Cerebellar nuclear complex (tissue), 1 donor: ENCODE measurements at regions not wholly inside any gene's neighbourhood (a gene's known extent, or its start where the extent isn't known, plus 50 kb on each side); places are given as distances from the start of the nearest gene placed in this dataset.

ENCODE experiments used
- DNase-seq, 2 experiments: peaks; one replicate each; lab custom pipeline; 2025; lab: John Stamatoyannopoulos, UW

DNA sequence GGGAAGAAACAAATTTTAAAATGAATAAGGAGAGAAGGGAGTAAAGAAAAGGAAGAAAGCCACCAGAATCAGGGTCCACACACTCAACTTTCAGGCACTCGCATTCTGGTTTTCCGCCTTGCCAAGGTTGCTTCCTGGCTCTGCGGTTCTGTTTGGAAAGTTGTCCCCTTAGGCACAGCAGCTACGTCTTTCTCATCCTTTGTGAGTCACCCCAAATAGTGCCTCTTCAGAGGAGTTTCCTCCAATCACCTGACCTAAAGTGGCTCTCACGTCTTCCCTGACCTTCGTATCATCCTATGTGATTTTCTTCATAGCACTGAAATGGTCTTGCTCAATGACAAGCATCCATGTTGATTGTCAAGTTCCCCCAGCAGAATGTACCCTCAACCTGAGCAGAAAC, 99.5 kb upstream of the TMCC3 start:
- no peak for DNase-seq

DNA sequence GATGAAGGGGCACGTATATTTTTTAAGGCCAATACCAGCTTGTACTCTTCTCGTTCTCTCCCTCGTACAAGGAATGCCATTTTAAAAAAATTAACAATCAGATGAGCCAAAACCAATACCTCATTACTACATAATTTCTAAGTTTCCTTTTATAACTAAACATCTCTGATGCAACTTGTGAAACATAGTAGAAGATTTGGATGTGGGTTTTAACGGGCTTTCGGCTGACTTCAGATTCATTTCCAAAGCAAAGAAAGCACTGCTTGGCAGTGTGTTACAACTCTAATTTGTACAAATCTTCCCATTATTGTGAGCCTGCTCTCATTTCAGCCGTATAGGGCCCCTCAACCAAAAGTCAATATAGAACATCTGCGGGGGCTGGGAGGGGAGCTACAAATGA, 99.1 kb upstream of the TMCC3 start:
- no peak for DNase-seq

DNA sequence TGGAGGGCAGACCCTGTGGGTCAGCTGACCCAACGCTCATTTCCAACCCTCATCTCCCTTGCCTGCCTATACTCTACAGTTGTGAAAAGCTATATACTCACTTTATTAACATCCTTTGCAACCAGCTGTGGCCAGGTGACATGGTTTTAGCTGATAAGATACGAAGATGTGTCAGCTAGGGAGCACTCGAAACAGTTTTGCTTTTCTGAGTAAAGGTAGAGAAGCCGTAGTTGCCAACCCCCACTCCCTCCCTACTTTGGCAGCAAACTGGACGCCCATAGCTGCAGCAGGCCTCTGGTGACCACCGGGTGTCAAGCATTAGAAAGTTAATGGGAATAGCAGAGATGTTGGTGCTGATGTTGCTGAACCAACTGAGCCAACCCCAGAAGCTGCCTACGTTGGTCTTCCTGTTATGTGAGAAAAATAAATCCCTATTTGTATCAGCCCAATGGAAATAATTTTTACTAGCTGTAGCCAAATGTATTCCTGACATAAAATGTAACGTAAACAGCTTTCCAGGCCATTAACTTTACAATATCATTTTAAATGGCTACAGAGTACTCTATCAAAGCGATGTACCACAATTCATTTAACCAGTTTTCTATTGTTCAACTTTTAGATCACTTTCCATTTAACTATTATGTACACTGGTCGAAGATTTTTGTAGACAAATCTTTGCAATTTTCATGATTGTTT, 98.5 kb upstream of the TMCC3 start:
- no peak for DNase-seq

DNA sequence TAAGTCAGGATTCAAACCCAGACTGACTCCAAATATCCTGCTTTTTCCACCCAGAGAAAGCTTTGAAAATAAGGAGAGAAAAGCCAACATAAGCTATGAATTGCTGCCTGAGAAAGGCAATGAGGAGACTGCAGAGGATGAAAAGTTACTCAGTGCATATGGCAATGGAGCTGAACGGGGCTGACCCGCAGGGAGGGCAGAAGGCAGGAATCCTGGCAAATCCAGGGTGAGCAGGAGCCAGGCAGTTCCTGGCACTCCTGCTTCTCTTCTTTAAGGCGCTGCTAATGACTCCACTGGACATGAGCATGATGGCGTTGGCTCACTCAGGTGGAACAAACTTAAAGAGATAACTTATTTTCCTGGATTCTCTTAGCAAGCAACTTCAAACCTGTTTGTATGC, 95.2 kb upstream of the TMCC3 start:
- peak; percentile 57 to 75 for DNase-seq

DNA sequence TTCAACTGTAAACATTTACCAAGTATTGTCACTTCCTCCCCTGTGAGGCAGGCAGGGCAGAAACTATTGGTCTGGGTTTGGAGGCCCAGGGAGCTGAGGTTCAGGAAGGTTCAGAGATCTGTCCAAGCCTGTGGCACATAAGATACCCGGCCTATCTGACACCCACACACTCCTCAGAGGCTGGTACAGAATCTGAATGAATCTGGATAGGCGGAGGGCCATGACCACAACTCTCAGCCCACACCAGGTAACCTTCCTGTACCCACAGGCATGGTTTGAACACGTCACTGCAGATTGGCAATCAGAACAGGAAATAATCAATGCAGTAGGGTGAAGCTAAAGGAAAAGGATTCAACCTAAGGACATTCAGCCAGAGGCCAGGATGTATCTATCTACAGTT, 92.8 kb upstream of the TMCC3 start:
- DNase-seq: no peak

DNA sequence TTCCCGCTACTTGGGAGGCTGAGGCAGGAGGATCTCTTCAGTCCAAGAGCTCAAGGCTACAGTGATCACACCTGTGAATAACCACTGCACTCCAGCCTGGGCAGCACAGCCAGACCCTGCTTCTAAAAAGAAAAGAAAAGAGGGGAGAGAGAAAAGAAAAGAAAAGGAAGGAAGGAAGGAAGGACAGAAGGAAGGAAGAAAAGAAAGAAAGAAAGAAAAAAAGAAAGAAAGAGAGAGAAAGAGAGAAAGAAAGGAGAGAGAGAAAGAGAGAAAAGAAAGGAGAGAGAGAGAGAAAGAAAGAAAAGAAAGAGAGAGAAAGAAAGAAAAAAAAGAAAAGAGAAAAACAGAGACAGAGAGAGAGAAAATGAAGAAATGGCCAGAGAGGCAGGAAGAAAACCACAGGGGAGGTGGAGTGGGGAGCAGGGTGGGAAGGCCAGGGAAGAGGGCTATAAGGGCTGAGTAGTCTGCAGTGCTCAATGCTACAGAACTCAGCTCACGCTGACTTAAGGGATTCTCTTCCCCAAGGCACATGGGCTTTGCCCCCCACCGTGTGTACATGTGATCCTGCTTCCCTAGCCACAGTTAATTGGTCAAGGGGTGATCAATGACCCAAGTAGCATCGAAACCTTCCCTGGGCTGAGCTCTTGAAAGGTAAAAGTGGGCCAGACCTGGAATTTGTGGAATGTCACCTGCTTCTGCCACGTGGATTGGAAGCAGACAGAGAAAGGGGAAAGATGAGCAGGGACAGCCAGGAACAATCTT, 90.4 kb upstream of the TMCC3 start:
- DNase-seq: no peak

DNA sequence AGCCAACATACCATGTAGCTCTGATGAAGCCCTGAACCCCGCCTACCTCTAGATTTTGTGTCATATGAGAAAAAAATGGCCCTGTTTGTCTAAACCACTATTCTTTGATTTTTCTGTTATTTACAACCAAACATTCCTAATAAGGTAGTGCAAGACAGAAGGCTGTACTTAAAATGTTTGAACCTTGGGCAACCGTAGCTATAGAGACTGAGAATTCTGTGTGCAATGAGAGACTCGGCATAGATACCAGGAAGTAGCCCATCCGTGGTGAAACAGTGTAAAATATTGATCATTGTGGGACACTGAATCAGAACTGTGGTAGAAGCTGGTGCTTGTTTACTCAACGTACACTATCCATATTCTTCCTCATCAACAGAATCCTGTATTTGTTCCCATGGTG, 86.5 kb upstream of the TMCC3 start:
- DNase-seq: no peak

DNA sequence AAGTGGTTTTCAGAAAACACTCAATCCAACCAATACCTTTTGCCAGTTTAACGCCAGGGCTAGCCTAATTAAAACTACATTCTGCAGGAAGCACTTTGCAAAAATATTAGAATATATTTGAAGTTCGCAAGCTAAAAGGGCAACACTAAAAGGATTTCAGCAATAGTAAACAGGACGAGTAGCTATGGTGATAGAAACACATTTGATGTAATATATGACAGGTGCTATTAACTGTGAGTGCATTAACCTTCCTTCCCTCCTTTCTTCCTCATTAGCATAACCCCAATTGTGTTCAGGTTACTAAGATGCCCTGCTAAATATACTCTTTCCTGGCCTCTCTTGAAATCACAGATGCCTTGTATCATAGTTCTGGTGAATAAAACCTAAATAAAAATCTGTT, 85.6 kb upstream of the TMCC3 start:
- no peak for DNase-seq

DNA sequence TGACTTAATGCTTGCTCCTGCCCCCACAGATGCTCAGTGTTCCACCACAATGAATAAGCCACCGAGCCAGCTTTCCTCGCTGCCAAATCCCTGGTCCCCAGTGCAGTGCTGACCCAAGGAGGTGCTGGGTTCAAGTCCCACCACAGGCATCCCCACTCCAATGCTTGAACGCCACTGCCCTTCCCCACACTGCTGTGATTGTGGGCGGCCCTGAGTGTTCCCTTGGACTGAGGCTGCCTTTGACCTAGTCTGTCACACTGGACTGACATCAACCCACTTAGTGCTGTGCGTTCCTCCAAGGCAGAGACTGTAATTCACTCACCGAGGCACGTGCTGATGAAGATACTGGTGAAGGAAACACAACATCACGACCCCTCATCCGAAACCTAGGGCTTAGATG, 83.4 kb upstream of the TMCC3 start:
- no peak for DNase-seq

DNA sequence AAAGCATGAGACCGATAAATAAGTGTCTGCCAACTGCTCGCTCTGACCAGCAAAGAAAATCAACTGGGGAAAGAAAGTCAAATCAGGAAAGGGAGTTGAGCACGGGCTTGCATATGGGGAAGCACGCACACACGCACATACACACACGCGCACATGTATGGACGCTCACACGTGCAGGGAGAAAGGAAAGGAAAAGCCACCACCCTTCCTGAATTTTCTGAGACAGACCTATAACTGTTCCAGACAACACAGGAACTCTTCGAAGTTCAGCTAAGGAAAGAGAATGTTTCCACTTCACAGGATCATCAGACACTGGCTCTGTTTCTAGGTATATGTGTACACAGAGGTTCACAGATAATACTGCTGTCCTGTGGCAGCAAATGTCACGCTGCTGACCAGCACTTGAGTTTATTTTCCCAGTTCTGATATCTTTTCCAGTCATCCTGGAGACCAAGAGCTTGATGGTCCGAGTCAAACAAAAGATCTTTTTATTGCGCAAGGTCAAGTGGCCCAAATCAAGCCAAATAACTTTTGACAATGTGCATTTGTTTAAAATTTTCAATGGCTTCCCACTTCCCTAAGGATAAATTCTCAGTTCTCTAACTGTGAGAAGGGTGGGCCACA, 82.1 kb upstream of the TMCC3 start:
- DNase-seq: no peak

DNA sequence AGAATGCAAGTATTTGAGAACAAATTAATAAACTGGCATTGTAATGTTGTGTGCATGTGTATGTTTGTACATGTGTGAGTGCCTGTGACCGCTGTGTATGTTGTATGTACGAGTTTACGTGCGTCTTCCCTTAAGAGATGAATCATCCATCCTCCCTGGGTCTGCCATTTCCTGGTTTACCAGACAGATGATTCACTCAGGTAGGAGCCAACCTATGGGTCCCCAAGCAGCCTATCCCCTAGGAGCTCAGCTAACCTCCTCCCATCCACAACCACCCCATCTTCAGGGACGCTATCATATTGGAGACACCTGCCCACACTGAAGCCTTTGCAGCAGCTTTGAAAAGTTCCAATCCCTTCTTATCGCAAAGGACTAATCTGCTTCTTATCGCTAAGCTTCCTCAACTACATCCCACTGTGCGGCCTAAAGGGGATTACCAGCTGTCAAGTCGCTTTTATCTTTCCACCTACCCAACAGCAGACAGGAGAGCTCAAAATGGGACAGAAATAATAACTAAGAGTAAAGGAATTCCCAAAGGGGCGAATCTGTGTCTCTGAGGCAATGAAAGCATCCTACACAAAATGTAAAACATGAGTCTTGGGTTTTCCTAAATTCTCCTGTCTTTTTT, 81.5 kb upstream of the TMCC3 start:
- DNase-seq: no peak

DNA sequence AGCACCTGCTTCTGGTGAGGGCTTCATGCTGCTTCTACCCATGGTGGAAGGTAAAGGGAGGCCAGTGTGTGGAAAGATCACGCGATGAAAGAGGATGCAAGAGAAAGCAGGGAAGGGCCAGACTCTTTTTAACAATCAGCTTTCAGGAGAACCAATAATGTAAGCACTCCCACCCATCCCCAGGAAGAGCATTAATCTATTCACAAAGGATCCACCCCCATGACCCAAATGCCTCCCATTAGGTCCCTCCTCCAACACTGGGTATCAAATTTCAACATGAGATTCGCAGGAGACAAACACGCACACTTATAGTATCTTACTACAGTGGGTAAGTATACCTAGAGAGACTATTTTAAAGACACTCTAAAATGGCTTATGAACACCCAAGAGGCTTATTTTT, 80.5 kb upstream of the TMCC3 start:
- no peak for DNase-seq

DNA sequence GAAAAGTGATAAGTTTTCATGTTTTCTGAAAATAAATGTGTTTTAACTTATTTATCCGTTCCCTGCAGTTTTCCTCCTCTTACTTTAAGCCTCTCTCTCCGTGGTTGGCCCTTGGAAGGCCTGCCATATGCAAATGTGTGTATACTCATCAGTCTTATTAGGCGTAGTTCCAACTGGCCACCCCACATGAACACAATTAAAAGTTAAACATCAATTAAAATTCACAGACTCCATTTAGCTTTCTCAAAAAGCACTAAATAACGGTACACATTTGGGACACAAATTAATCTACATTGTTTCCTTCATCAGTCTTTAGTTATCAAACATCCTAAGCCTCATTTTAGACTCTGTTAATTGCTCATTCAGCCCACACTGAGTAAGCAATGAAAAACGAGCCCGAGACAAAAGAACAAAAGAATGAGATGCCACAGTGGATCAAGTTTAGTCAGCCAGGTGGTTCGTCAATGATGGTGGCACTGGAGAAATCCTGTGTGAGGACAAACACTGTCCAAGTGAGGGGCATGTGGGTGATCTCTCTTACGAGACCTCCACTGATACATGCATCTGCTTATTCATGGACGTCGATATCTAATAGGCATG, 76.0 kb upstream of the TMCC3 start:
- DNase-seq: no peak

DNA sequence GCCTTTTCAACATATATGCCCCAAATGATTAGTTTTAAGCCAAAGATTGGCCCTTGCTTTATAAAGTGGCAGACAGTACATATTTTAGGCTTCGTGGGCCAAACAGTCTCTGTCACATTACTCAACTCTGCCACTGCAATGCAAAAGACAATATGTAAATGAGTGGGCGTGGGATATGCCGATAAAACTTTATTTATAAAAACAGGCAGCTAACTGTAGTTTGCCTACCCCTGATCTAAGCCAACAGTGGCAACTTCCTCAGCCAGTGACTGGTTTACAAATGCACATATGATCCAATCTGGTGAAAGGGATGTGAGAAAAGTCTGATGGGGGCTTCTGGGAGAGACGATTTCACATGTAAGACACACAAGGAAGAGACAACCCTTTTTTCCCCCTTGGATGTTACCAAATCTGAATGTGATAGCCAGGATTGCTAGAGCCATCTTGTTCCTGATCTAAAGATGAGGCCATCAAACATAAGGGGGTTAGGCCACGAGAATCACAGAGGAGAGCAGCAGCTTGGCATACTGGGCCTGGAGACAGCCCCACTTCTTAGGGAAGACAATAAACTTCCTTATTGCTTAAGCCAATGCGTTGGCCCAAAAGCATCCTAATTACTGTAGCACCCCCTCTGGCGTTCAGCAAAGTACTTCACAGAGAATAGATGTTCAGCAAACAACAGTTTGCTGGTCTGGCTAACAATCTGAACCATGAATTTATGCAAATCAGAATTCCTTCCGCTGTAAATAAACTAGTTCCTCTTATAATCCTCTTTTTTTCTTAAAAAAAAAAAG, 75.2 kb upstream of the TMCC3 start:
- DNase-seq: no peak

DNA sequence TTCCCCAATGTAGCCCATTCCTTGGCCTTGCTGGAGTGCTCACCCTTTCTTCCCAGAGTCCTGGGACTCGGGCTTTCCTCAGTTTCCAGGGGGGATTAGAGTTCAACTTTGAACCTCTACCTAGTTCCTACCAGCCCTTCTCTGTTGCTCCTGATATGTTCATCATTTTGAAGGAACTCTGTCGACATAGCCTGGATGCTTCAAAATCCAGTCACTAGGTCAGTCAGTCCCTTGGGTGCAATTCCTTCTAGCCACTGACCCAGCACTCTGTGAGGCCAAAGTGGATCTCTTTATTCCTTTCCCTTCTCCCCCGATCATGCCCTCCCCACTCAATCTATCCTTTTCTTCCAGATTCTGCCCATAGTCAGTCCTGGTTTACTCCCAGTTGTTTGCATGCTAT, 72.3 kb upstream of the TMCC3 start:
- no peak for DNase-seq

DNA sequence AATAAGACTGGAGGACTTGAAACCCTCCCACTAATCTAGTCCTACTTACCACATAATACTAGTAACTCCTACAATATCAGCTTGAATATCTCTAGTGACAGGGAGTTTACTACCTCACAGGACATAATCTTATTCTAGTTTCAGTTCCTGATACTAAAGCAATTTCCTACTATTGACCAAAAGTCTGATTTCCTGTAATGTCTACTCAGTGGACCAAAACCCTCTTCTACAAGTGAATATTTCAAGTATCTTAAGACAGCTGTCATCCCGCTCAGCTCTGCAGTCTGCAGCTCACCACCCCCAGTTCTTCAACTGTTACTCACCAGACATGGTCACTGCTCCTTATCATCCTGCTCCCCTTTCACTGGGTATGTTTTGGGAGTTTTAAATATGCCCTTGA, 70.8 kb upstream of the TMCC3 start:
- no peak for DNase-seq

DNA sequence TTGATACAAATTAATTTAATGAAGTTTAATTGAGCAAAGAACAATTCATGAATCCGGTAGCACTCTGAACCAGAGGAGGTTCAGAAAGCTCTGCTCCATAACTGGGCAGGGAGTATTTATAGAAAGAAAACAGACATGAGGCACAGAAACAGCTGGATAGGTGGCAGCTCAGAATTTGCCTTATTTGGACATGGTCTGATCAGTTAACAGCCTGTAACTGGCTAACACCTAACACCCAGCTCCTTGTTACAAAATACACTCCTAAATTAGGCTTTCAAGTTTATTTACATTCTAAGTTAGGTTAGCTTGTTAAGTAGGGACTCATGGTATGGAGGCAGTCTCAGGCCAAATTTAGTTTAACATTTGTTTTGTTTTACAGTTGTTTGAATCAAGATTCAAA, 67.8 kb upstream of the TMCC3 start:
- no peak for DNase-seq

DNA sequence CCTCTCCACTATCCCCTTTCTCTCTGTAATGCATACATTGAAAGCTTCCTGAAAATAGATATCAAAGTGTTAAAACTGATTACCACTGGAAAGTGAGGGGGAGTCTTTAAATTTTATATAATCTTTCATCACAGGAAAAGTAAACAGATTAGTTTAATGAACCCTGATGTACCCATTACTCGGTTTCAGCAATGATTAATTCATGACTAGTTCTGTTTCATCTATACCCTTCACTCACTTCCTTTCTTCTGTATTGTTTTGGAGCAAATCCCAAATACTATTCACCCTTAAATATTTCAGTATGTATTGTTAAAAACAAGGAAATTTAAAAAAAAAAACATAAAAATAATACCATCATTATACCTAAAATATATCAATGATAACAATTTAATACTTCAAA, 67.3 kb upstream of the TMCC3 start:
- no peak for DNase-seq

DNA sequence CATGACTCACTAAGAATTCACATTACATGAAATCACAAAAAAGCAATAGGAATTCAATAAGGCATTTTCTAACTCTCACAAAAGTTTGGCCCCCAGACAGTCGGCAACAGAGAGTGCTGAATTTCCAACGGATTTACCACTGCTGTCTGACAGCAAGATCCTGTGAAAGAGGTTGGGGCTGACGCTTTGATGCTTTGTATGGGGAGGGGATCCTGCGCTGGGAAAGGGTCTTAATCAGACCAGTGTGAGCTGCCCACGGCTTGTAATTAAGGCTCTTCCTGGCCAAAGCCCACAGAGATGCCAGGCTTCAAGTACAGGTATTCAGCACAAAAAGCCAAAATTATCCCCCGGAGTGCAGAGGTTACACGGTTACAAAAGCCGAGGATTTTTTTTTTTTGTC, 66.8 kb upstream of the TMCC3 start:
- DNase-seq: no peak

DNA sequence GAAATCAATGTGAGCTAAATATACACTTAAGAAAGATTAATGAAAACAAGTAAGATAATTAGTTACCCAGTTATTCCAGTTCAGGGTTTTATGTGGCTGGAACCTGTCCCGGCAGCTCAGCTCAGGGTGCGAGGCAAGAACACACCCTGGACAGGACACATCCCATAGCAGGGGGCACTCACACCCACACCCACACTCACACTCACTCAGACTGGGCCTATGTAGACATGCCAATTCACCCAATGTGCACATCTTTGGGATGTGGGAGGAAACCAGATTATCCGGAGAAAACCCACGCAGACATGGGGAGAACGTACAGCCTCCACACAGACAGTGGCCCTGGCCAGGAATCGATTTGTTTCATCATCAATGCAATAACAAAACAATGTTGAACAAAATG, 66.0 kb upstream of the TMCC3 start:
- DNase-seq: no peak

DNA sequence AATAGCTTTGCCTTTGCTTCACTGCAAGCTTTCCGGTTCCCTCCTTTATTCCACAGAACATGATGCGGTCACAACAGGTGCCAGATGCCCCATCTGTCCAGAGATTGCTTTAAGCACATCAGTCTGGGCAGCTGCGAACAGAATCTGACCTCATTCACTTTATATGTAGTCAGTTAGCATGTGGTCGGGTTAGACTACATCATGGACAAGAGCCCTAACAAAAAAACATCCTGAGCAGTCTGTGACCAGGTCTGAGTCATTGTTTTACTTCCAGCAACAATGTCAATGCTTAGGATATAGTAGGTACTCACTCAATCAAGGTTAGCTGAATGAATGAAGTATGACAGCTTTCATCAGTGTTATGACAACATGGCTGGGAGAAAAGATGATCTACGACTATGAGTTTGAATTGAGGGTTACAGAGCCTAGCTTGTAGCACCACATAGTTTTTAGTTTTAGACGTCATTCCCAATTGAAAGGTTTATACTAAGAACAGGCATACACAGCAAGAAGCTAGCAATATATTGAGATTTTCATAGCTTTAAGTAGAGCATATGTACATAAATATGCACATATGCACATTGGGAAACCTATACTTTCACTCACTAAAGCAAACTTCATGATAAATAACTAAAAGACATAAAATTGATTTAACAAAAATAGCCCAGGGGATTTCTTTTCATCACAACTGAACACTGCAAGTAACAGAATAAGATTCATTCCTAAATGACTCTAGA, 64.2 kb upstream of the TMCC3 start:
- DNase-seq: no peak
